NB4 (cell line): ENCODE measurements at regions not wholly inside any gene's neighbourhood (a gene's known extent, or its start where the extent isn't known, plus 50 kb on each side); places are given as distances from the start of the nearest gene placed in this dataset.

Source experiments
- CTCF ChIP-seq: IDR thresholded peaks from one replicate; pipeline ENCODE4 v1.5.1; 2012; ENCODE audit warnings: low read depth, low read length
- MYC ChIP-seq: IDR thresholded peaks from 2 replicates; pipeline ENCODE4 v1.6.1; 2011; ENCODE audit warnings: low read depth, low read length
- POLR2A ChIP-seq: IDR thresholded peaks from 2 replicates; pipeline ENCODE4 v1.6.1; 2011; ENCODE audit warnings: mild to moderate bottlenecking; ENCODE audit not compliant: insufficient read length; ENCODE audit errors: extremely low read depth
- TF ChIP-seq, protein P1 (sequence below): IDR thresholded peaks from 2 replicates; pipeline ENCODE4 v1.6.1; 2011; ENCODE audit warnings: low read depth, low read length

- no peak for TF ChIP-seq CTCF
- TF ChIP-seq POLR2A, result no peak
- TF ChIP-seq, protein P1, sequence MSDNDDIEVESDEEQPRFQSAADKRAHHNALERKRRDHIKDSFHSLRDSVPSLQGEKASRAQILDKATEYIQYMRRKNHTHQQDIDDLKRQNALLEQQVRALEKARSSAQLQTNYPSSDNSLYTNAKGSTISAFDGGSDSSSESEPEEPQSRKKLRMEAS, result no peak
- no peak for TF ChIP-seq MYC
Observed at GRCh38 chr4:183384516-183384915, 59.9 kb upstream of the CDKN2AIP start.
